Neutrophil (primary cell): ENCODE measurements at regions not wholly inside any gene's neighbourhood (a gene's known extent, or its start where the extent isn't known, plus 50 kb on each side); places are given as distances from the start of the nearest gene placed in this dataset.

Source experiments
- H3K27ac ChIP-seq: fragments of 200-600 bp; sonication (generic); 2 replicates; pipeline ENCODE4 v1.5.1; 2016; ENCODE audit warnings: mild to moderate bottlenecking, moderate library complexity
- H3K27me3 ChIP-seq: fragments of 200-600 bp; sonication (generic); 2 replicates; pipeline ENCODE4 v1.6.0; 2016; ENCODE audit warnings: mild to moderate bottlenecking
- H3K36me3 ChIP-seq: fragments of 200-600 bp; sonication (generic); 2 replicates; pipeline ENCODE4 v1.5.1; 2017
- H3K4me1 ChIP-seq, 2 experiments: fragments of 200-600 bp in 1 of 2; sonication (generic) in 1 of 2; 1 replicate in 1 of 2; 2 replicates in 1 of 2; pipeline versions ENCODE4 v1.5.1 to v1.6.1; 2013 to 2016; ENCODE audit warnings: low read depth in 1 of 2, low read length in 1 of 2, mild to moderate bottlenecking in 1 of 2, moderate library complexity in 1 of 2; ENCODE audit not compliant: control insufficient read depth in 1 of 2, insufficient read depth in 1 of 2
- H3K4me3 ChIP-seq, 2 experiments: fragments of 200-600 bp in 1 of 2; sonication (generic) in 1 of 2; 1 replicate in 1 of 2; 2 replicates in 1 of 2; pipeline ENCODE4 v1.5.1; 2013 to 2016; ENCODE audit warnings: low read depth in 1 of 2, low read length in 1 of 2, mild to moderate bottlenecking in 1 of 2, moderate library complexity in 1 of 2
- H3K9me3 ChIP-seq: fragments of 200-600 bp; sonication (generic); 2 replicates; pipeline ENCODE4 v1.5.1; 2016
- CTCF ChIP-seq: fragments of 200-600 bp; sonication (generic); IDR thresholded peaks from 2 replicates; pipeline ENCODE4 v1.5.1; 2016; ENCODE audit warnings: antibody characterized with exemption

GRCh38 chr4:1500966-1501753, 94.9 kb upstream of the NKX1-1 start:
- no peak overlapping the region for H3K27ac ChIP-seq
- peaks cover 8% of the 10 kb centered on the region for H3K27me3 ChIP-seq
- TF ChIP-seq CTCF = no peak
- H3K36me3 ChIP-seq = no peaks in the 10 kb centered on the region
- no peaks in the 10 kb centered on the region for H3K9me3 ChIP-seq
- H3K4me1 ChIP-seq = no peaks in the 10 kb centered on the region
- H3K4me3 ChIP-seq = no peak overlapping the region

DNA sequence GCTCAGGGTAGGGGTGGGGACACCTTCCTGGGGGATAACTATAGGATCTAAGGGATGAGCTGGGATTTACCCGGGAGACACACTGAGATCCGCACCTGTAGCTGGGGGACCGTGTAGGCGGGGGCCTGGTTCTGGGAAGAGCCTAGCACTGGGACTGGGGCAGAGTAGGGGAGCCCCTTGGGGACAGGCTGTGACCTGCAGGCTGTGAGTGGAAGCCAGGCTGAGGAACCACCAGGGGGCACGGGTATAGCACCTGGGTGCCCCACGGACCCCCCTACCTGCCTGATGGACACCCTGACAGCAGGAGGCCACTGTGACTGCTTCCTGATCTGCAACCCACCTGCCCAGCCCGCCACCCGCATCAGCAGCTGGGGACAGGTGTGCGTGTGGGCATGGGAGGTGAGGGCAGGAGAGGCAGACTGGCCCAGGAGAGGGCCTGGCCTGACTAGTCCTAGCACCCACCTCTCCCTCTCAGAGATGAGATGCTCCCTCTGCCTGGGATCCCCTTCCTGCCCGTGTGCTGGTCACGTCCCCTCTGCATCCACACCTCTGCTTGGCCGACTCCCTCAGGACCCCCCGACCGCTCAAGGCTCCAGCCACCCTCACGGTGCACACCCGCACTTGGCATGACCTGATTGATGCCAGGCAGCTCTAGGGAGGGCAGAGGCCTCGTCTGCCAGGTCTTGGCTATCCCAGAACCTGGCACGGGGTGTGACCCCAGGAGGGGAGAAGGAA, 94.2 kb upstream of the NKX1-1 start:
- no peaks in the 10 kb centered on the region for H3K36me3 ChIP-seq
- H3K27ac ChIP-seq = no peak overlapping the region
- H3K9me3 ChIP-seq = no peaks in the 10 kb centered on the region
- TF ChIP-seq CTCF = no peak
- no peaks in the 10 kb centered on the region for H3K4me1 ChIP-seq
- H3K4me3 ChIP-seq = no peak overlapping the region
- peaks cover under 1% of the 10 kb centered on the region for H3K27me3 ChIP-seq

DNA sequence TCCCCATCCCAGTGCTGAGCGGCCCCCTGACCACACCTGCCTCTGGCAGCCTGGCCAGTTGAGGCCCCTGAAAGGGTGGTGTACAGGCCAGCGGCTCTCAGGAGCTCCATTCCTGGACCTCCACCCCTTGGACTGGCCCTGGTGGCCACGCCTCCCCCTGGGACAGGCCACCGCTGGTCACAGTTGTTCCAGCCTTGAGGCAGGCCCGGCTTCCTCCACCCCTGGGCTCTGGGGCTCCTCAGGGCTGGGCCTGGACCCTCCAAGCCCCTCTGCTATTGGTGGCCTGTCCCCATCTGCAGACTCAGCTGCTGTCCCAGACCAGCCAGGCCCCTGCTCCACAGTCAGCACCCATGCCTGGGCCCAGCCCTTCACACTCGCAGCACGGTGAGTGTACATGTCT, 93.2 kb upstream of the NKX1-1 start:
- H3K9me3 ChIP-seq = no peaks in the 10 kb centered on the region
- H3K4me3 ChIP-seq = no peak overlapping the region
- H3K4me1 ChIP-seq = no peaks in the 10 kb centered on the region
- no peak overlapping the region for H3K27ac ChIP-seq
- no peaks in the 10 kb centered on the region for H3K27me3 ChIP-seq
- no peaks in the 10 kb centered on the region for H3K36me3 ChIP-seq
- no peak for TF ChIP-seq CTCF

- Histone ChIP-seq H3K36me3 (no peaks in the 10 kb centered on the region), H3K4me3 (no peak overlapping the region), H3K27me3 (no peaks in the 10 kb centered on the region), H3K27ac (no peak overlapping the region), H3K4me1 (no peaks in the 10 kb centered on the region), H3K9me3 (no peaks in the 10 kb centered on the region)
- no peak for TF ChIP-seq CTCF
Measured at GRCh38 chr4:1497189-1497801, 91.1 kb upstream of the NKX1-1 start.

- Histone ChIP-seq H3K27me3 (peaks cover 8% of the 10 kb centered on the region), H3K27ac (no peak overlapping the region), H3K9me3 (no peaks in the 10 kb centered on the region), H3K4me3 (no peak overlapping the region), H3K4me1 (no peaks in the 10 kb centered on the region), H3K36me3 (no peaks in the 10 kb centered on the region)
- TF ChIP-seq CTCF = no peak
Measured at GRCh38 chr4:1496116-1496642, 89.9 kb upstream of the NKX1-1 start.
